NCI-H2196 (cell line): ENCODE measurements at regions not wholly inside any gene's neighbourhood (a gene's known extent, or its start where the extent isn't known, plus 50 kb on each side); places are given as distances from the start of the nearest gene placed in this dataset.
A peak's percentile ranks its signal among the peaks of the same experiment; 100 is the strongest.

ENCODE experiments used
- DNase-seq: peaks from one replicate; lab custom pipeline; 2025; ENCODE audit not compliant: unreplicated experiment; lab: John Stamatoyannopoulos, UW

GRCh38 chr6:149212892-149213801 is 104.4 kb upstream of the TAB2 start:
- no peak for DNase-seq

DNA sequence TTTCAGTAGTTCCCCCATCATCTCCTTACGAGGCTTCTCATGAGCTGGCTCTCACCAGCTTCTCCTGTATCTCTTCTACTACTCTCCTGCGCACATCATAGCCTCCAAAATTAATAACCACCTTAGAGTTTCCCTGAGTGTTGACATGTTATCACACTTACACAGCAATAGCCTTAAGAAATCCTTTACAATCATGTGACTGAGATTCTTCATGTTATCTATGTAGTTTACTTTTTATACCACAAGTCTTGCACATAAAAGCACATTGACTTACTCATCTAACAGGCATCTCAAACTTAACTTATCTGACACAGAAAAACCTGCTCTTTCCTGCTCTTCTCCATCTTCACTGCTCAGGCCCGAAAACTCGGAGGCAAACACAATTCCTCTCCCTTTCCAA is 103.7 kb upstream of the TAB2 start:
- no peak for DNase-seq

- DNase-seq: no peak
Measured at GRCh38 chr6:149216459-149216858, 101.1 kb upstream of the TAB2 start.

GRCh38 chr6:149217466-149217888 is 100.0 kb upstream of the TAB2 start:
- no peak for DNase-seq

DNA sequence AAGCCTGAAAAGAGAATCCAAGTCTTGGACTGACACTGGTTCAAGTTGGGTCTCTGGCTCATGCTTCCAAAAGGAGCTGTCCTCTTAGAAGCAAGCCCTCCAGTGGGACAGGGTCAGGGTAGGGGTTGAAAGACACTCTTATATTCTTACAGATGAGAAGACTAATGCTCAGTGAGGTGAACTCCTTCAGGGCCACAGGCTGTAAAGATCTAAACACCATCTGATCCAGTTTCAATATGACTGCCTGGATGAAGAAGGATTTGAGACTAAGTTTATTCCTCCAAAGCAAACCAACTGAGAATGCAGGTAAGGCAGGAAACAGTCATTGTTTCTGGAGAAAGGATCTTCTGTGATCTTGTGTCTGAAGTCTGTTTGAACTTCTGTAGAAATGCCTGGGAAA is 99.0 kb upstream of the TAB2 start:
- no peak for DNase-seq

DNA sequence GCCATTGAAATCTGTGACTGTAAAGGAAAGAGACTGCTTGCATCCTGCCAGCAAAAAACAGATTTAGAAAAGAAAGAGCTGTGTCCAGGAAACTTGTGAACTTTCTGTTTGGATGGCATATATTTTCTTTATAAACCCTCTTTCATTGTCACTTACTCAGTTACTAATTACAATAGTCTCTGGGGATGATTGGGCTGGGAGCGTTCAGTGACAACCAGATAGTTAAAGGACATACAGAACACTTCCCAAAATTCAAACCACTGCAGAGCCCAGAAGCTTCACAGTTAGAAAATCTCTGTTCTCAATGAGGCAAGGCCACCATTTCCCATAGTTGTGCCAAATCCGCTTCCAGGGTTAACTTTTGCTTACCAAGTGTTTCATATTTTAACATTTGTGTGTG is 98.6 kb upstream of the TAB2 start:
- no peak for DNase-seq

DNA sequence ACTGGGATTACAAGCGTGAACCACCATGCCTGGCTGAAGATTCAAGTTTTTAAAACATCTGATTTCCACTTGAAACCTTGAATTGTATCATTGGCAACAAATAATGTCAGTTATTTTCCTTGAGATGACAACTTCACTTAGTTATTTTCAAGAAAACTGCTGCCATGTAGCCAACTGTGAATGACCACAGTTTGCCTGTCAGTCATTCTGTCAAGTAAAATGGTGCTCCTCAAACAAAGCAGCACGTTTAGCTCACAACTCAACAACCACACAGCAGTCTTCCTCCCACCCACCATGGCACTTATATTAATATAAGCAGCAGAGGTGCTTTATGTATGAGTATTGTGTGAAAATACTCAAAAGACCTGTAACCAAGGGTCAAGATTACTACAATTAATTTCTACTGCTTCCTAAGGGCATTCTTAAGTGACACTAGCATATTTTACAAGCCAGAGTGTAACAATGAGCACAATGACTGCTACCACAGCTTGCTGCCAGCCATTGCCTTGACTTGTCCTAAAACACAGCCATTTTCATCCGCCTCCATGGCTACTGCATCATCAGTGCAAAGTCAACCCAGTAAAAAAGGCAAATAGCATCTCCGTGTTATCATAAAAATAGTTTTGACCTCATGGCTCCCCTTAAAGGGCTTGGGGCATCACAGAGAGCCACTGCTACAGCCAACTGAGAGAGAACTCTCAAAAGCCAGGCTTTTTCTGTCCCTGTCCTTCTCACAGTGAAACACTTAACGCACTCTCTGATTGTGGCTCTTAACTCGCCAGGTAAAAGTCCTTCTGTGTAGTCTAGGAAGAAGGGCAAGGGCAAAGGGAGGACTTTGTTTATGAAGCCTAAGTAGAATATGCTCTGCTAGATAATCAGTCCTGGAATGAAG is 96.4 kb upstream of the TAB2 start:
- DNase-seq: no peak

DNA sequence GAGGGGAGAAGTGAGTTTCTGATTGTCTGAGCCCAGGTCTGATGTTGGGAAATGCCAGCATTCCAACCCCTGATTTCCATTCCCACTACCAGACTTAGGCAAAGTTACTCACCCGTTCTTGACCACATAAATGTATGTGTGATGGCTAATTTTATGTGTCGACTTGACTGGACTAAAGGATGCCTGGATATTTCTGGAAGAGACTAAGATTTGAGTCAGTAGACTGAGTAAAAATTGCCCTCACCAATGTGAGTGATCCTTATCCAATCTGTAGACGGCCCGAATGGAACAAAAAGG is 95.8 kb upstream of the TAB2 start:
- no peak for DNase-seq

GRCh38 chr6:149223120-149223903 is 94.2 kb upstream of the TAB2 start:
- no peak for DNase-seq

DNA sequence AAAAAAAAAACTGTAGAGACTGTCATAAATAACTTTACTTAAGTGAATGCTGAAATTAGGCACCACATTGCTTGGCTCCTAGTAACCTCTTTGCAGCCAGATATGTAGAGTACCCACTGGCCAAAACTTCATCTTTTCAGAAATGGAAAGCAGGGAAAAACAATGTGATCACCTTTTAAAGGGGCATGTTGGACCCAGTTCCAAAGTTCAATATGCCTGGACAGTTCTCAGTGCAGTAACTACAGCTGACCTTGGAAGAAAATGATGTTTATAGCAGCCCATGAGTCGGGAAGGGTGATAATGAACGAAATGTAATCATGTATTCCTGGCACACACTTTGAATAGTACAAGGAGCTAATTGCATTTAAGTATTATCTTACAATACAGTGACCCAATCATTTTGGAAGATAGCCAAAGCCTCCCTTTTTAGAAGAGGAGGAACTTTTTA is 93.6 kb upstream of the TAB2 start:
- DNase-seq: peak; percentile 62

DNA sequence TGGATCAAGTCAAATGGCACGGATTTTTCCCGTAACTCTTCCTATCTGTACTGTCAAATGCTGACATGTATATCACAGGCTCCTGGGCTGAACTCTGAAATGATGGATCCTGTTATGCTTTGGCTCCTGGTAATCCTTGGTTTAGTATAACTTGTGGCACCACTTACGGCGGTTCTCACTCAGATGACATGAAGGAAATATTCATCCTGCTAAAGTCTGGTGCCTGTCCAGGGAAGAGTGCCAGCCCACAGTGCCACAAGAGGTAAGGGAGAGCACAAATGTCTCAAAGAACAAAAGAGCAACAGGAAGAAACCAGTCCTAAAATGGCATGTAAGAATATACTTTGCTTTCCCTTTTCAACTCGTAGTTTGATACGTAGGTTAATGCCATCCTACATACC is 93.1 kb upstream of the TAB2 start:
- DNase-seq: peak; percentile 62

GRCh38 chr6:149225370-149225769 is 92.1 kb upstream of the TAB2 start:
- DNase-seq: no peak

DNA sequence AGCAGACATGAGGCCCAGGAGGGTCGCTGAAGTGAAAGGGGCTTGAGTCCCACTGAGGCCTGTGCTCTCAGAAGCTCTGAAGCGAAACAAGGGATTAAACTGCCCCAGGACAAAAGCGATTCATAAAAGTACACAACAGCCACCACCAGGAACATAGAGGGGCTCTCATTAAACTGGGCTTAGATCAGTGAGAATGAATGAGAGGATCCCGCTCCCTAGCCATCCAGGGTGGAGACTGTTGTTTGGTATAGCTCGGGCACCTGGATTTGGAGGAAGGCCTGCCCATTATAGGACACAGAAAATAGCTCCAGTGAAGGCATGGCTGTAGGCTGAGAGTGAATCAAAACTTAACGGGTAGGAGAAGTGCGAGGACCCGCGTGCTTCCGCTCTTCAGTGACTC is 91.6 kb upstream of the TAB2 start:
- no peak for DNase-seq

DNA sequence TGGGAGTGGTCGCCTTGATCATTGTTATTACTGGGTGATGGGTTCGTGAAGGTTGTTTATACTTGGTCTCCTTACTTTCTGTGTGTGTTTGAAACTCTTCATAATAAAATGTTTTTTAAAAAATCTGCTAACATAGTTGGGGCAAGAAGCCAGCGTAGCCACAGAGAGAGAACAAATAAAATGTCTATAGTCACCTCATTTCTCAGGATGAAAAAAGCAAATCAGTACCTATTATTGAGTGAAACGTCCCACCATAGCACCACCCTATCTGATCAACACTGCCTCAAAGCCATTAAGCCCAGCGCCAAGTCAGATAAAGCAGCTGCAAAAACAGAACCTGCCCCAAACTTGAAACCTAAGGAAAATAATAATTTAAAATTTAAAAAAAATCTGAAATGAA is 89.7 kb upstream of the TAB2 start:
- DNase-seq: no peak

DNA sequence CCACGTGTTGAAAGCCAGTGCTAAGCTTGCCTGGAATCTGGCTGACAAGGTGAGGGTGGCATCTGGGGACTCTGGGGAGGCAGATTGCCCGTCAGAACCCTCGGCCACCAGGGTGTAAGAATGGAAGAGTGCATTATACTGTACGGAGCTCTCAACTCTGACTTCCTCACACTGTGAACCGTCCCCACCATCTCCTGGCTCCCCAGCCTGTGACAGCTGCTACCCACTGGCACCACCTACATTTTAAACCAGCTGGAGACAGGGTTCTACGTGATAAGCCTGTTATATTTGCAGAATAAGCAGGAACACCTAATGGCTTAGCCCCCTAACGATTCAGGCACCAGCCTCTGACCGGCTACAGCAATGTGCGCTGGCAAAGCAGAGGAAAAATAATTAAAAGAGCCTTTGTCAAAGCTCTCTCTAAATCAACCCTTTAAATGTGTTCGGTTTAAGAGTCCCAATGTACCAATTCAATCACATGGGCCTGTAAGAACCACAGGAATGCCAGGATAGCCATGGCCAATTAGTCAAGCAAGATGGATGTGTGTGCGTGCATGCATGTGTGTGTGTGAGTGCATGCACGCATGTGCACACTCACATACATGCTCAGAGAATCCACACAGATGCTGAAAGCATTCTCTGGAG is 89.1 kb upstream of the TAB2 start:
- no peak for DNase-seq

- DNase-seq: peak; percentile 22
Measured at GRCh38 chr6:149229096-149229495, 88.4 kb upstream of the TAB2 start.

GRCh38 chr6:149230712-149231460 is 86.6 kb upstream of the TAB2 start:
- no peak for DNase-seq

DNA sequence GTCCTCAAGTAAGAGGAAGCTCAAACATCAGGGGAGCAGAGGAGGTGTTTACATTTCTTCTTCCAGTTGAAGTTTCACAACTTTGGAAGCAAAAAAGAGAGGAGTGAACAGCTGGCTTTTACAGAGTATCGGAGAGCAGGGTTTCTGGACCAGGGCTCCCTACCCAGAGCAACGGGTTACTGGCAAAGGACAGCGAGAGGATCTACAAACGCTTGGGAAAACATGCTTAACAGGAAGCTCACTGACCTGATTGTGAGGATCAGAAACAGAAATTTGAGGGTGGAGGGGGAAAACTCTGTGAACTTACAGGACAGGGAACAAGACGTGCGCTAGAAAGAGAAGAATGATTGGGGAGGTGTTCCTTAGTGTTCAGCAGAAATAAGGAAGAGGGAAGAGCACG is 85.7 kb upstream of the TAB2 start:
- DNase-seq: no peak

GRCh38 chr6:149233056-149233715 is 84.3 kb upstream of the TAB2 start:
- peak; percentile 66 for DNase-seq
